H1 (cell line): ENCODE measurements at regions not wholly inside any gene's neighbourhood (a gene's known extent, or its start where the extent isn't known, plus 50 kb on each side); places are given as distances from the start of the nearest gene placed in this dataset.

ENCODE experiments used
- CHD2 ChIP-seq: IDR thresholded peaks from 2 replicates; pipeline ENCODE4 v1.6.1; 2012; ENCODE audit warnings: low read length, improper control_type of control experiment
- CREB1 ChIP-seq: IDR thresholded peaks from 2 replicates; pipeline ENCODE4 v1.6.1; 2012; ENCODE audit warnings: inconsistent platforms
- CTCF ChIP-seq, 3 experiments: IDR thresholded peaks; 1 replicate in 2 of 3; 2 replicates in 1 of 3; pipeline versions ENCODE4 v1.5.1 to v1.6.1; 2011; ENCODE audit warnings: low read length in 3 of 3, mild to moderate bottlenecking in 3 of 3, inconsistent platforms in 2 of 3, low read depth in 1 of 3, moderate library complexity in 1 of 3; ENCODE audit not compliant: insufficient read depth in 1 of 3; ENCODE audit errors: control extremely low read depth in 1 of 3
- GABPA ChIP-seq: IDR thresholded peaks from 2 replicates; pipeline ENCODE4 v1.6.1; 2011; ENCODE audit warnings: mild to moderate bottlenecking, low read length, moderate library complexity, borderline replicate concordance; ENCODE audit not compliant: insufficient read depth
- RFX5 ChIP-seq: IDR thresholded peaks from 2 replicates; pipeline ENCODE4 v1.6.1; 2011; ENCODE audit warnings: low read depth, low read length, improper control_type of control experiment, borderline replicate concordance
- RXRA ChIP-seq: IDR thresholded peaks from 2 replicates; pipeline ENCODE4 v1.6.1; 2011; ENCODE audit warnings: low read depth, mild to moderate bottlenecking, low read length, moderate library complexity; ENCODE audit not compliant: insufficient read depth
- SIN3A ChIP-seq, 2 experiments: IDR thresholded peaks in 1 of 2; conservative IDR thresholded peaks in 1 of 2; 2 replicates each; pipeline ENCODE4 v1.6.1; 2011 to 2012; ENCODE audit warnings: low read length in 2 of 2, improper control_type of control experiment in 1 of 2, low read depth in 1 of 2, mild to moderate bottlenecking in 1 of 2
- ZNF274 ChIP-seq: IDR thresholded peaks from 2 replicates; pipeline ENCODE4 v1.7.0; 2012; ENCODE audit warnings: low read length, borderline replicate concordance; ENCODE audit errors: extremely low read depth
- TF ChIP-seq, protein P1 (sequence below): fragments of 300-600 bp; sonication (generic); IDR thresholded peaks from 2 replicates; pipeline ENCODE4 v1.7.1; 2012; ENCODE audit warnings: low read length, moderate library complexity, mild to moderate bottlenecking, inconsistent platforms; ENCODE audit not compliant: insufficient replicate concordance

- TF ChIP-seq, protein P1, sequence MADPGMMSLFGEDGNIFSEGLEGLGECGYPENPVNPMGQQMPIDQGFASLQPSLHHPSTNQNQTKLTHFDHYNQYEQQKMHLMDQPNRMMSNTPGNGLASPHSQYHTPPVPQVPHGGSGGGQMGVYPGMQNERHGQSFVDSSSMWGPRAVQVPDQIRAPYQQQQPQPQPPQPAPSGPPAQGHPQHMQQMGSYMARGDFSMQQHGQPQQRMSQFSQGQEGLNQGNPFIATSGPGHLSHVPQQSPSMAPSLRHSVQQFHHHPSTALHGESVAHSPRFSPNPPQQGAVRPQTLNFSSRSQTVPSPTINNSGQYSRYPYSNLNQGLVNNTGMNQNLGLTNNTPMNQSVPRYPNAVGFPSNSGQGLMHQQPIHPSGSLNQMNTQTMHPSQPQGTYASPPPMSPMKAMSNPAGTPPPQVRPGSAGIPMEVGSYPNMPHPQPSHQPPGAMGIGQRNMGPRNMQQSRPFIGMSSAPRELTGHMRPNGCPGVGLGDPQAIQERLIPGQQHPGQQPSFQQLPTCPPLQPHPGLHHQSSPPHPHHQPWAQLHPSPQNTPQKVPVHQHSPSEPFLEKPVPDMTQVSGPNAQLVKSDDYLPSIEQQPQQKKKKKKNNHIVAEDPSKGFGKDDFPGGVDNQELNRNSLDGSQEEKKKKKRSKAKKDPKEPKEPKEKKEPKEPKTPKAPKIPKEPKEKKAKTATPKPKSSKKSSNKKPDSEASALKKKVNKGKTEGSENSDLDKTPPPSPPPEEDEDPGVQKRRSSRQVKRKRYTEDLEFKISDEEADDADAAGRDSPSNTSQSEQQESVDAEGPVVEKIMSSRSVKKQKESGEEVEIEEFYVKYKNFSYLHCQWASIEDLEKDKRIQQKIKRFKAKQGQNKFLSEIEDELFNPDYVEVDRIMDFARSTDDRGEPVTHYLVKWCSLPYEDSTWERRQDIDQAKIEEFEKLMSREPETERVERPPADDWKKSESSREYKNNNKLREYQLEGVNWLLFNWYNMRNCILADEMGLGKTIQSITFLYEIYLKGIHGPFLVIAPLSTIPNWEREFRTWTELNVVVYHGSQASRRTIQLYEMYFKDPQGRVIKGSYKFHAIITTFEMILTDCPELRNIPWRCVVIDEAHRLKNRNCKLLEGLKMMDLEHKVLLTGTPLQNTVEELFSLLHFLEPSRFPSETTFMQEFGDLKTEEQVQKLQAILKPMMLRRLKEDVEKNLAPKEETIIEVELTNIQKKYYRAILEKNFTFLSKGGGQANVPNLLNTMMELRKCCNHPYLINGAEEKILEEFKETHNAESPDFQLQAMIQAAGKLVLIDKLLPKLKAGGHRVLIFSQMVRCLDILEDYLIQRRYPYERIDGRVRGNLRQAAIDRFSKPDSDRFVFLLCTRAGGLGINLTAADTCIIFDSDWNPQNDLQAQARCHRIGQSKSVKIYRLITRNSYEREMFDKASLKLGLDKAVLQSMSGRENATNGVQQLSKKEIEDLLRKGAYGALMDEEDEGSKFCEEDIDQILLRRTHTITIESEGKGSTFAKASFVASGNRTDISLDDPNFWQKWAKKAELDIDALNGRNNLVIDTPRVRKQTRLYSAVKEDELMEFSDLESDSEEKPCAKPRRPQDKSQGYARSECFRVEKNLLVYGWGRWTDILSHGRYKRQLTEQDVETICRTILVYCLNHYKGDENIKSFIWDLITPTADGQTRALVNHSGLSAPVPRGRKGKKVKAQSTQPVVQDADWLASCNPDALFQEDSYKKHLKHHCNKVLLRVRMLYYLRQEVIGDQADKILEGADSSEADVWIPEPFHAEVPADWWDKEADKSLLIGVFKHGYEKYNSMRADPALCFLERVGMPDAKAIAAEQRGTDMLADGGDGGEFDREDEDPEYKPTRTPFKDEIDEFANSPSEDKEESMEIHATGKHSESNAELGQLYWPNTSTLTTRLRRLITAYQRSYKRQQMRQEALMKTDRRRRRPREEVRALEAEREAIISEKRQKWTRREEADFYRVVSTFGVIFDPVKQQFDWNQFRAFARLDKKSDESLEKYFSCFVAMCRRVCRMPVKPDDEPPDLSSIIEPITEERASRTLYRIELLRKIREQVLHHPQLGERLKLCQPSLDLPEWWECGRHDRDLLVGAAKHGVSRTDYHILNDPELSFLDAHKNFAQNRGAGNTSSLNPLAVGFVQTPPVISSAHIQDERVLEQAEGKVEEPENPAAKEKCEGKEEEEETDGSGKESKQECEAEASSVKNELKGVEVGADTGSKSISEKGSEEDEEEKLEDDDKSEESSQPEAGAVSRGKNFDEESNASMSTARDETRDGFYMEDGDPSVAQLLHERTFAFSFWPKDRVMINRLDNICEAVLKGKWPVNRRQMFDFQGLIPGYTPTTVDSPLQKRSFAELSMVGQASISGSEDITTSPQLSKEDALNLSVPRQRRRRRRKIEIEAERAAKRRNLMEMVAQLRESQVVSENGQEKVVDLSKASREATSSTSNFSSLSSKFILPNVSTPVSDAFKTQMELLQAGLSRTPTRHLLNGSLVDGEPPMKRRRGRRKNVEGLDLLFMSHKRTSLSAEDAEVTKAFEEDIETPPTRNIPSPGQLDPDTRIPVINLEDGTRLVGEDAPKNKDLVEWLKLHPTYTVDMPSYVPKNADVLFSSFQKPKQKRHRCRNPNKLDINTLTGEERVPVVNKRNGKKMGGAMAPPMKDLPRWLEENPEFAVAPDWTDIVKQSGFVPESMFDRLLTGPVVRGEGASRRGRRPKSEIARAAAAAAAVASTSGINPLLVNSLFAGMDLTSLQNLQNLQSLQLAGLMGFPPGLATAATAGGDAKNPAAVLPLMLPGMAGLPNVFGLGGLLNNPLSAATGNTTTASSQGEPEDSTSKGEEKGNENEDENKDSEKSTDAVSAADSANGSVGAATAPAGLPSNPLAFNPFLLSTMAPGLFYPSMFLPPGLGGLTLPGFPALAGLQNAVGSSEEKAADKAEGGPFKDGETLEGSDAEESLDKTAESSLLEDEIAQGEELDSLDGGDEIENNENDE, result no peak
- TF ChIP-seq GABPA, result no peak
- no peak for TF ChIP-seq CHD2
- no peak for TF ChIP-seq ZNF274
- no peak for TF ChIP-seq SIN3A (conservative IDR thresholded peaks at IDR 0.05 in 1 of 2, IDR thresholded peaks at IDR 0.05 in 1 of 2; ENCODE audit: low read depth in 1 of 2, low read length in 2 of 2)
- TF ChIP-seq RXRA, result no peak
- TF ChIP-seq CREB1, result no peak
- no peak for TF ChIP-seq CTCF (IDR thresholded peaks at IDR 0.05; ENCODE audit: control extremely low read depth in 1 of 3, insufficient read depth in 1 of 3, low read depth in 1 of 3, low read length in 3 of 3)
- no peak for TF ChIP-seq RFX5
Measured at GRCh38 chr6:147055821-147056392, 148.3 kb upstream of the STXBP5 start (continued).
